ENCODE measurements at regions not wholly inside any gene's neighbourhood (a gene's known extent, or its start where the extent isn't known, plus 50 kb on each side); places are given as distances from the start of the nearest gene placed in this dataset.

DNA sequence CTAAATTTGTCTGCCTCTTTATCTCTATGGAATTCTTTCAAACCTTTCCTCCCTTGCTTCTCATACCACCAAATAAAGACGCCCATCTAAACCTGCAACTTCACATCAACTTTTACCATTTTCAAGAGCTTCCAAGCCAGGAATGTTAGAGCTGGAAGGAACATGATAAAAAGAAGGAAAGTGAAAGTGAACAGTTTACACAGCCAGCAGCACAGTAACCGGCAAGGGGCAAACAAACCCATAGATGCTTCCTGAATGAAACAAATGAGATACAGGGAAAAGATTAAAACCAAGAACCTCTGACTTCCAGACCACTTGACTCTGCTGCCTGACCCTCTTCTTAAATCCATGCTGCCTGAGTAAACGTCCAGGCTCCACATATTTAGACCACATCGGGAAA lies 231.1 kb upstream of the CA10 start:
- Histone ChIP-seq H3K27ac (ENCODE audit: low read depth) (no peak overlapping the region), H3K27me3 (ENCODE audit: insufficient read depth) (no peaks in the 10 kb centered on the region), H3K4me2 (no peak overlapping the region), H3K4me1 (ENCODE audit: insufficient read depth) (no peaks in the 10 kb centered on the region), H4K20me1 (replicated peaks; ENCODE audit: insufficient read depth) (no peaks in the 10 kb centered on the region), H3K36me3 (ENCODE audit: insufficient read depth) (no peaks in the 10 kb centered on the region), H3K79me2 (replicated peaks; ENCODE audit: insufficient read depth) (no peaks in the 10 kb centered on the region), H3K4me3 (no peak overlapping the region), H3K9me2 (ENCODE audit: insufficient read depth) (peaks cover 3% of the 10 kb centered on the region; the same call in 1 of the 2 replicates), H2AFZ (no peak overlapping the region), H3F3A (replicated peaks; ENCODE audit: low read depth) (no peaks in the 10 kb centered on the region)
- no peaks in the 10 kb centered on the region for H3K4me1 Mint-ChIP-seq
- TF ChIP-seq, protein P1, sequence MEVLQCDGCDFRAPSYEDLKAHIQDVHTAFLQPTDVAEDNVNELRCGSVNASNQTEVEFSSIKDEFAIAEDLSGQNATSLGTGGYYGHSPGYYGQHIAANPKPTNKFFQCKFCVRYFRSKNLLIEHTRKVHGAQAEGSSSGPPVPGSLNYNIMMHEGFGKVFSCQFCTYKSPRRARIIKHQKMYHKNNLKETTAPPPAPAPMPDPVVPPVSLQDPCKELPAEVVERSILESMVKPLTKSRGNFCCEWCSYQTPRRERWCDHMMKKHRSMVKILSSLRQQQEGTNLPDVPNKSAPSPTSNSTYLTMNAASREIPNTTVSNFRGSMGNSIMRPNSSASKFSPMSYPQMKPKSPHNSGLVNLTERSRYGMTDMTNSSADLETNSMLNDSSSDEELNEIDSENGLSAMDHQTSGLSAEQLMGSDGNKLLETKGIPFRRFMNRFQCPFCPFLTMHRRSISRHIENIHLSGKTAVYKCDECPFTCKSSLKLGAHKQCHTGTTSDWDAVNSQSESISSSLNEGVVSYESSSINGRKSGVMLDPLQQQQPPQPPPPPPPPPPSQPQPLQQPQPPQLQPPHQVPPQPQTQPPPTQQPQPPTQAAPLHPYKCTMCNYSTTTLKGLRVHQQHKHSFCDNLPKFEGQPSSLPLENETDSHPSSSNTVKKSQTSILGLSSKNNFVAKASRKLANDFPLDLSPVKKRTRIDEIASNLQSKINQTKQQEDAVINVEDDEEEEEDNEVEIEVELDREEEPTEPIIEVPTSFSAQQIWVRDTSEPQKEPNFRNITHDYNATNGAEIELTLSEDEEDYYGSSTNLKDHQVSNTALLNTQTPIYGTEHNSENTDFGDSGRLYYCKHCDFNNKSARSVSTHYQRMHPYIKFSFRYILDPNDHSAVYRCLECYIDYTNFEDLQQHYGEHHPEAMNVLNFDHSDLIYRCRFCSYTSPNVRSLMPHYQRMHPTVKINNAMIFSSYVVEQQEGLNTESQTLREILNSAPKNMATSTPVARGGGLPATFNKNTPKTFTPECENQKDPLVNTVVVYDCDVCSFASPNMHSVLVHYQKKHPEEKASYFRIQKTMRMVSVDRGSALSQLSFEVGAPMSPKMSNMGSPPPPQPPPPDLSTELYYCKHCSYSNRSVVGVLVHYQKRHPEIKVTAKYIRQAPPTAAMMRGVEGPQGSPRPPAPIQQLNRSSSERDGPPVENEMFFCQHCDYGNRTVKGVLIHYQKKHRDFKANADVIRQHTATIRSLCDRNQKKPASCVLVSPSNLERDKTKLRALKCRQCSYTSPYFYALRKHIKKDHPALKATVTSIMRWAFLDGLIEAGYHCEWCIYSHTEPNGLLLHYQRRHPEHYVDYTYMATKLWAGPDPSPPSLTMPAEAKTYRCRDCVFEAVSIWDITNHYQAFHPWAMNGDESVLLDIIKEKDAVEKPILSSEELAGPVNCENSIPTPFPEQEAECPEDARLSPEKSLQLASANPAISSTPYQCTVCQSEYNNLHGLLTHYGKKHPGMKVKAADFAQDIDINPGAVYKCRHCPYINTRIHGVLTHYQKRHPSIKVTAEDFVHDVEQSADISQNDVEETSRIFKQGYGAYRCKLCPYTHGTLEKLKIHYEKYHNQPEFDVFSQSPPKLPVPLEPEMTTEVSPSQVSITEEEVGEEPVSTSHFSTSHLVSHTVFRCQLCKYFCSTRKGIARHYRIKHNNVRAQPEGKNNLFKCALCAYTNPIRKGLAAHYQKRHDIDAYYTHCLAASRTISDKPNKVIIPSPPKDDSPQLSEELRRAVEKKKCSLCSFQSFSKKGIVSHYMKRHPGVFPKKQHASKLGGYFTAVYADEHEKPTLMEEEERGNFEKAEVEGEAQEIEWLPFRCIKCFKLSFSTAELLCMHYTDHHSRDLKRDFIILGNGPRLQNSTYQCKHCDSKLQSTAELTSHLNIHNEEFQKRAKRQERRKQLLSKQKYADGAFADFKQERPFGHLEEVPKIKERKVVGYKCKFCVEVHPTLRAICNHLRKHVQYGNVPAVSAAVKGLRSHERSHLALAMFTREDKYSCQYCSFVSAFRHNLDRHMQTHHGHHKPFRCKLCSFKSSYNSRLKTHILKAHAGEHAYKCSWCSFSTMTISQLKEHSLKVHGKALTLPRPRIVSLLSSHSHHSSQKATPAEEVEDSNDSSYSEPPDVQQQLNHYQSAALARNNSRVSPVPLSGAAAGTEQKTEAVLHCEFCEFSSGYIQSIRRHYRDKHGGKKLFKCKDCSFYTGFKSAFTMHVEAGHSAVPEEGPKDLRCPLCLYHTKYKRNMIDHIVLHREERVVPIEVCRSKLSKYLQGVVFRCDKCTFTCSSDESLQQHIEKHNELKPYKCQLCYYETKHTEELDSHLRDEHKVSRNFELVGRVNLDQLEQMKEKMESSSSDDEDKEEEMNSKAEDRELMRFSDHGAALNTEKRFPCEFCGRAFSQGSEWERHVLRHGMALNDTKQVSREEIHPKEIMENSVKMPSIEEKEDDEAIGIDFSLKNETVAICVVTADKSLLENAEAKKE (CRISPR knock-in tag; IDR thresholded peaks at IDR 0.05), result no peak
- TF ChIP-seq EZH2 (IDR thresholded peaks at IDR 0.05; ENCODE audit: low read depth, unreplicated experiment) (no peak), ZNF331 (CRISPR knock-in tag; IDR thresholded peaks at IDR 0.05; ENCODE audit: low read depth) (no peak), EZH2phosphoT487 (IDR thresholded peaks at IDR 0.05; ENCODE audit: unreplicated experiment) (no peak), CREB1 (CRISPR knock-in tag; IDR thresholded peaks at IDR 0.05; ENCODE audit: low read depth) (no peak), JUNB (IDR thresholded peaks at IDR 0.05; ENCODE audit: unreplicated experiment) (no peak), STAT1 (IDR thresholded peaks at IDR 0.05; ENCODE audit: unreplicated experiment) (no peak), NANOG (IDR thresholded peaks at IDR 0.05; ENCODE audit: borderline replicate concordance) (no peak), POLR2AphosphoS5 (IDR thresholded peaks at IDR 0.05; ENCODE audit: low read depth) (no peak), ZNF114 (CRISPR knock-in tag; IDR thresholded peaks at IDR 0.05) (no peak)
- TF ChIP-seq, protein P2, sequence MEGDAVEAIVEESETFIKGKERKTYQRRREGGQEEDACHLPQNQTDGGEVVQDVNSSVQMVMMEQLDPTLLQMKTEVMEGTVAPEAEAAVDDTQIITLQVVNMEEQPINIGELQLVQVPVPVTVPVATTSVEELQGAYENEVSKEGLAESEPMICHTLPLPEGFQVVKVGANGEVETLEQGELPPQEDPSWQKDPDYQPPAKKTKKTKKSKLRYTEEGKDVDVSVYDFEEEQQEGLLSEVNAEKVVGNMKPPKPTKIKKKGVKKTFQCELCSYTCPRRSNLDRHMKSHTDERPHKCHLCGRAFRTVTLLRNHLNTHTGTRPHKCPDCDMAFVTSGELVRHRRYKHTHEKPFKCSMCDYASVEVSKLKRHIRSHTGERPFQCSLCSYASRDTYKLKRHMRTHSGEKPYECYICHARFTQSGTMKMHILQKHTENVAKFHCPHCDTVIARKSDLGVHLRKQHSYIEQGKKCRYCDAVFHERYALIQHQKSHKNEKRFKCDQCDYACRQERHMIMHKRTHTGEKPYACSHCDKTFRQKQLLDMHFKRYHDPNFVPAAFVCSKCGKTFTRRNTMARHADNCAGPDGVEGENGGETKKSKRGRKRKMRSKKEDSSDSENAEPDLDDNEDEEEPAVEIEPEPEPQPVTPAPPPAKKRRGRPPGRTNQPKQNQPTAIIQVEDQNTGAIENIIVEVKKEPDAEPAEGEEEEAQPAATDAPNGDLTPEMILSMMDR (conservative IDR thresholded peaks at IDR 0.05; ENCODE audit: low read depth in 2 of 2), result no peak
- TF ChIP-seq, protein P3, sequence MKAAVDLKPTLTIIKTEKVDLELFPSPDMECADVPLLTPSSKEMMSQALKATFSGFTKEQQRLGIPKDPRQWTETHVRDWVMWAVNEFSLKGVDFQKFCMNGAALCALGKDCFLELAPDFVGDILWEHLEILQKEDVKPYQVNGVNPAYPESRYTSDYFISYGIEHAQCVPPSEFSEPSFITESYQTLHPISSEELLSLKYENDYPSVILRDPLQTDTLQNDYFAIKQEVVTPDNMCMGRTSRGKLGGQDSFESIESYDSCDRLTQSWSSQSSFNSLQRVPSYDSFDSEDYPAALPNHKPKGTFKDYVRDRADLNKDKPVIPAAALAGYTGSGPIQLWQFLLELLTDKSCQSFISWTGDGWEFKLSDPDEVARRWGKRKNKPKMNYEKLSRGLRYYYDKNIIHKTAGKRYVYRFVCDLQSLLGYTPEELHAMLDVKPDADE (IDR thresholded peaks at IDR 0.05), result no peak
- TF ChIP-seq, protein P4, sequence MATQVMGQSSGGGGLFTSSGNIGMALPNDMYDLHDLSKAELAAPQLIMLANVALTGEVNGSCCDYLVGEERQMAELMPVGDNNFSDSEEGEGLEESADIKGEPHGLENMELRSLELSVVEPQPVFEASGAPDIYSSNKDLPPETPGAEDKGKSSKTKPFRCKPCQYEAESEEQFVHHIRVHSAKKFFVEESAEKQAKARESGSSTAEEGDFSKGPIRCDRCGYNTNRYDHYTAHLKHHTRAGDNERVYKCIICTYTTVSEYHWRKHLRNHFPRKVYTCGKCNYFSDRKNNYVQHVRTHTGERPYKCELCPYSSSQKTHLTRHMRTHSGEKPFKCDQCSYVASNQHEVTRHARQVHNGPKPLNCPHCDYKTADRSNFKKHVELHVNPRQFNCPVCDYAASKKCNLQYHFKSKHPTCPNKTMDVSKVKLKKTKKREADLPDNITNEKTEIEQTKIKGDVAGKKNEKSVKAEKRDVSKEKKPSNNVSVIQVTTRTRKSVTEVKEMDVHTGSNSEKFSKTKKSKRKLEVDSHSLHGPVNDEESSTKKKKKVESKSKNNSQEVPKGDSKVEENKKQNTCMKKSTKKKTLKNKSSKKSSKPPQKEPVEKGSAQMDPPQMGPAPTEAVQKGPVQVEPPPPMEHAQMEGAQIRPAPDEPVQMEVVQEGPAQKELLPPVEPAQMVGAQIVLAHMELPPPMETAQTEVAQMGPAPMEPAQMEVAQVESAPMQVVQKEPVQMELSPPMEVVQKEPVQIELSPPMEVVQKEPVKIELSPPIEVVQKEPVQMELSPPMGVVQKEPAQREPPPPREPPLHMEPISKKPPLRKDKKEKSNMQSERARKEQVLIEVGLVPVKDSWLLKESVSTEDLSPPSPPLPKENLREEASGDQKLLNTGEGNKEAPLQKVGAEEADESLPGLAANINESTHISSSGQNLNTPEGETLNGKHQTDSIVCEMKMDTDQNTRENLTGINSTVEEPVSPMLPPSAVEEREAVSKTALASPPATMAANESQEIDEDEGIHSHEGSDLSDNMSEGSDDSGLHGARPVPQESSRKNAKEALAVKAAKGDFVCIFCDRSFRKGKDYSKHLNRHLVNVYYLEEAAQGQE (IDR thresholded peaks at IDR 0.05; ENCODE audit: unreplicated experiment), result no peak
- H3K36me3 Mint-ChIP-seq (ENCODE audit: low read depth), result no peaks in the 10 kb centered on the region
- peaks cover 3% of the 10 kb centered on the region for H3K27me3 Mint-ChIP-seq (ENCODE audit: insufficient read depth, low read depth, poor library complexity)
- no peak overlapping the region for H3K4me3 Mint-ChIP-seq
- ATAC-seq (no peak), DNase-seq (ENCODE audit: low spot score) (no peak)
- H3K9me3 Mint-ChIP-seq, result peaks cover 3% of the 10 kb centered on the region; the same call in 1 of the 3 replicates
- no peak overlapping the region for H3K27ac Mint-ChIP-seq

Measured in GM23338 (cell line).